GM12891 (cell line): ENCODE measurements at regions not wholly inside any gene's neighbourhood (a gene's known extent, or its start where the extent isn't known, plus 50 kb on each side); places are given as distances from the start of the nearest gene placed in this dataset.

Source experiments
- POLR2A ChIP-seq: IDR thresholded peaks from 2 replicates; pipeline ENCODE4 v1.6.1; 2011; ENCODE audit warnings: low read depth, low read length, control low read depth
- POLR2AphosphoS5 ChIP-seq: IDR thresholded peaks from 2 replicates; pipeline ENCODE4 v1.6.1; 2011; ENCODE audit warnings: low read depth, low read length, control low read depth
- POU2F2 ChIP-seq: IDR thresholded peaks from 2 replicates; pipeline ENCODE4 v1.6.1; 2011; ENCODE audit warnings: low read depth, mild to moderate bottlenecking, control low read depth, low read length, moderate library complexity
- SPI1 ChIP-seq: IDR thresholded peaks from 2 replicates; pipeline ENCODE4 v1.6.1; 2011; ENCODE audit warnings: low read depth, low read length, control low read depth
- TAF1 ChIP-seq: IDR thresholded peaks from 2 replicates; pipeline ENCODE4 v1.6.1; 2011; ENCODE audit warnings: low read depth, low read length, control low read depth

- TF ChIP-seq POLR2A (no peak), POLR2AphosphoS5 (no peak), TAF1 (no peak), POU2F2 (no peak), SPI1 (no peak)
Measured at GRCh38 chr2:49369650-49370049, 215.3 kb upstream of the FSHR start.
